HEK293 (cell line): ENCODE measurements at regions not wholly inside any gene's neighbourhood (a gene's known extent, or its start where the extent isn't known, plus 50 kb on each side); places are given as distances from the start of the nearest gene placed in this dataset.

Experiments
- CTCF ChIA-PET: fragments of 350-600 bp; formaldehyde crosslinking; extraction: SDS; loops from one replicate; lab custom pipeline; 2021; ENCODE audit warnings: antibody characterized with exemption; lab: Yijun Ruan, JAX
- POLR2A ChIA-PET: fragments of 300-600 bp; formaldehyde crosslinking; extraction: SDS; loops from one replicate; lab custom pipeline; 2020; ENCODE audit warnings: antibody characterized with exemption, inconsistent platforms; lab: Yijun Ruan, JAX
- H3K27ac ChIP-seq: fragments of 200-500 bp; sonication (Bioruptor generic); 2 replicates; pipeline ENCODE4 v1.5.1; 2014; ENCODE audit warnings: low read depth, low read length, control low read depth, inconsistent platforms; ENCODE audit errors: extremely low read depth
- H3K36me3 ChIP-seq, 2 experiments: fragments of 200-500 bp in 1 of 2; sonication (Bioruptor generic) in 1 of 2; 1 replicate in 1 of 2; 2 replicates in 1 of 2; pipeline ENCODE4 v1.5.1; 2014 to 2017; ENCODE audit warnings: inconsistent platforms in 2 of 2, low read length in 2 of 2; ENCODE audit not compliant: control insufficient read depth in 2 of 2, insufficient read depth in 1 of 2
- H3K4me1 ChIP-seq: fragments of 200-500 bp; sonication (Bioruptor generic); 2 replicates; pipeline ENCODE4 v1.5.1; 2014; ENCODE audit warnings: mild to moderate bottlenecking, low read length, inconsistent platforms; ENCODE audit not compliant: control insufficient read depth, insufficient read depth
- H3K4me3 ChIP-seq: 2 replicates; pipeline ENCODE4 v1.5.1; 2011; ENCODE audit warnings: low read depth, mild to moderate bottlenecking, control low read depth, low read length, moderate library complexity
- H3K9me3 ChIP-seq: fragments of 200-500 bp; sonication (Bioruptor generic); 2 replicates; pipeline ENCODE4 v1.5.1; 2014; ENCODE audit warnings: low read depth, low read length, inconsistent platforms; ENCODE audit not compliant: control insufficient read depth, insufficient read depth
- CTCF ChIP-seq: fragments of 450-650 bp; formaldehyde crosslinking; IDR thresholded peaks from 2 replicates; pipeline ENCODE4 v1.5.1; 2016; ENCODE audit warnings: missing biosample characterization, missing genetic modification characterization
- GLIS2 ChIP-seq: fragments of 450-650 bp; formaldehyde crosslinking; IDR thresholded peaks from 2 replicates; pipeline ENCODE4 v1.5.1; 2016; ENCODE audit warnings: missing biosample characterization, missing genetic modification characterization
- HOXA7 ChIP-seq: sonication (generic); formaldehyde crosslinking; IDR thresholded peaks from 2 replicates; pipeline ENCODE4 v1.8.1; 2022; ENCODE audit warnings: missing genetic modification reagents, borderline replicate concordance
- IKZF3 ChIP-seq: fragments of 450-650 bp; IDR thresholded peaks from 2 replicates; pipeline ENCODE4 v1.5.0; 2018; ENCODE audit warnings: missing biosample characterization, mild to moderate bottlenecking, missing genetic modification characterization, moderate library complexity
- KLF17 ChIP-seq: fragments of 450-650 bp; formaldehyde crosslinking; IDR thresholded peaks from 2 replicates; pipeline ENCODE4 v1.5.1; 2016; ENCODE audit warnings: missing biosample characterization, missing genetic modification characterization
- PRDM1 ChIP-seq: fragments of 450-650 bp; formaldehyde crosslinking; IDR thresholded peaks from 2 replicates; pipeline ENCODE4; 2016; ENCODE audit warnings: missing biosample characterization, missing genetic modification characterization
- SP2 ChIP-seq: fragments of 450-650 bp; formaldehyde crosslinking; IDR thresholded peaks from 2 replicates; pipeline ENCODE4 v1.5.1; 2016; ENCODE audit warnings: missing biosample characterization, missing genetic modification characterization
- ZBTB11 ChIP-seq: fragments of 450-650 bp; formaldehyde crosslinking; conservative IDR thresholded peaks from 2 replicates; pipeline ENCODE4 v1.5.1; 2016; ENCODE audit warnings: low read depth, missing biosample characterization, missing genetic modification characterization
- ZFP3 ChIP-seq: fragments of 450-650 bp; formaldehyde crosslinking; IDR thresholded peaks from 2 replicates; pipeline ENCODE4 v1.5.1; 2016; ENCODE audit warnings: low read depth, missing biosample characterization, missing genetic modification characterization
- ZNF121 ChIP-seq: fragments of 450-650 bp; formaldehyde crosslinking; IDR thresholded peaks from 2 replicates; pipeline ENCODE4 v1.5.1; 2016; ENCODE audit warnings: missing biosample characterization, missing genetic modification characterization
- ZNF138 ChIP-seq: fragments of 450-650 bp; formaldehyde crosslinking; IDR thresholded peaks from 2 replicates; pipeline ENCODE4 v1.5.1; 2016; ENCODE audit warnings: missing biosample characterization, missing genetic modification characterization, borderline replicate concordance
- ZNF146 ChIP-seq: fragments of 450-650 bp; formaldehyde crosslinking; IDR thresholded peaks from 2 replicates; pipeline ENCODE4 v1.5.1; 2016; ENCODE audit warnings: missing biosample characterization, missing genetic modification characterization
- ZNF211 ChIP-seq: fragments of 450-650 bp; formaldehyde crosslinking; IDR thresholded peaks from 2 replicates; pipeline ENCODE4 v1.5.1; 2016; ENCODE audit warnings: low read depth, missing biosample characterization, missing genetic modification characterization
- ZNF354C ChIP-seq: fragments of 450-650 bp; formaldehyde crosslinking; IDR thresholded peaks from 2 replicates; pipeline ENCODE4 v1.5.1; 2016; ENCODE audit warnings: missing biosample characterization, missing genetic modification characterization, low read depth, borderline replicate concordance
- ZNF394 ChIP-seq: fragments of 450-650 bp; formaldehyde crosslinking; IDR thresholded peaks from 2 replicates; pipeline ENCODE4 v1.5.1; 2016; ENCODE audit warnings: missing biosample characterization, missing genetic modification characterization, mild to moderate bottlenecking, moderate library complexity, borderline replicate concordance
- ZNF48 ChIP-seq: fragments of 450-650 bp; formaldehyde crosslinking; IDR thresholded peaks from 2 replicates; pipeline ENCODE4 v1.5.1; 2016; ENCODE audit warnings: missing biosample characterization, missing genetic modification characterization
- ZNF488 ChIP-seq: fragments of 450-650 bp; formaldehyde crosslinking; IDR thresholded peaks from 2 replicates; pipeline ENCODE4 v1.5.1; 2016; ENCODE audit warnings: missing biosample characterization, missing genetic modification characterization
- ZNF558 ChIP-seq: fragments of 450-650 bp; formaldehyde crosslinking; IDR thresholded peaks from 2 replicates; pipeline ENCODE4 v1.5.1; 2016; ENCODE audit warnings: missing biosample characterization, missing genetic modification characterization
- ZNF560 ChIP-seq: fragments of 450-650 bp; formaldehyde crosslinking; IDR thresholded peaks from 2 replicates; pipeline ENCODE4 v1.5.1; 2017; ENCODE audit warnings: missing biosample characterization, missing genetic modification characterization, borderline replicate concordance
- ZNF600 ChIP-seq: fragments of 450-650 bp; formaldehyde crosslinking; IDR thresholded peaks from 2 replicates; pipeline ENCODE4 v1.5.1; 2016; ENCODE audit warnings: missing biosample characterization, missing genetic modification characterization
- ZNF624 ChIP-seq: fragments of 450-650 bp; formaldehyde crosslinking; IDR thresholded peaks from 2 replicates; pipeline ENCODE4 v1.5.1; 2017; ENCODE audit warnings: missing biosample characterization, missing genetic modification characterization
- ZNF658 ChIP-seq: fragments of 450-650 bp; formaldehyde crosslinking; IDR thresholded peaks from 2 replicates; pipeline ENCODE4; 2016; ENCODE audit warnings: missing biosample characterization, missing genetic modification characterization
- ZNF707 ChIP-seq: fragments of 450-650 bp; formaldehyde crosslinking; IDR thresholded peaks from 2 replicates; pipeline ENCODE4 v1.5.1; 2016; ENCODE audit warnings: missing biosample characterization, missing genetic modification characterization
- ZNF785 ChIP-seq: fragments of 450-650 bp; formaldehyde crosslinking; IDR thresholded peaks from 2 replicates; pipeline ENCODE4 v1.5.1; 2016; ENCODE audit warnings: missing biosample characterization, missing genetic modification characterization

- H3K9me3 ChIP-seq: no peaks in the 10 kb centered on the region
- POLR2A ChIA-PET: no interaction called here
- TF ChIP-seq ZNF658 (no peak), ZFP3 (tag by site-specific recombination) (no peak), PRDM1 (no peak), GLIS2 (tag by site-specific recombination) (no peak), IKZF3 (tag by site-specific recombination) (no peak), ZNF707 (no peak)
- TF ChIP-seq, all 188 proteins: peak for 0
- CTCF ChIA-PET: interaction anchor here (1.2 kb wide), 1 partner anchor 374 kb away, joined by 3 read pairs; no protein-coding TSS in a partner anchor
- Histone ChIP-seq H3K4me3 (no peak overlapping the region), H3K4me1 (no peaks in the 10 kb centered on the region), H3K27ac (no peak overlapping the region), H3K36me3 (no peaks in the 10 kb centered on the region)
Observed at GRCh38 chr7:54906963-54907362, 111.9 kb upstream of the EGFR start.

GRCh38 chr7:54907981-54908380 lies 110.8 kb upstream of the EGFR start:
- H3K27ac ChIP-seq: no peak overlapping the region
- no peaks in the 10 kb centered on the region for H3K9me3 ChIP-seq
- no peak for TF ChIP-seq ZNF138 (tag by site-specific recombination)
- TF ChIP-seq SP2 (tag by site-specific recombination): no peak
- TF ChIP-seq ZNF600 (tag by site-specific recombination): no peak
- TF ChIP-seq ZNF354C (tag by site-specific recombination): no peak
- TF ChIP-seq ZNF624 (tag by site-specific recombination): no peak
- no peak for TF ChIP-seq ZBTB11
- no peak for TF ChIP-seq HOXA7
- TF ChIP-seq ZNF48 (tag by site-specific recombination): no peak
- no peak for TF ChIP-seq ZNF211 (tag by site-specific recombination)
- TF ChIP-seq ZNF560: no peak
- no peak for TF ChIP-seq ZNF121
- no peak for TF ChIP-seq ZNF488 (tag by site-specific recombination)
- no peak for TF ChIP-seq ZFP3 (tag by site-specific recombination)
- no peak for TF ChIP-seq KLF17 (tag by site-specific recombination)
- no peak for TF ChIP-seq ZNF558
- TF ChIP-seq ZNF146 (tag by site-specific recombination): no peak
- no peak for TF ChIP-seq ZNF394 (tag by site-specific recombination)
- no peak for TF ChIP-seq CTCF (tag by site-specific recombination)
- TF ChIP-seq ZNF785 (tag by site-specific recombination): no peak
- H3K4me3 ChIP-seq: no peak overlapping the region
- no peaks in the 10 kb centered on the region for H3K4me1 ChIP-seq
- ChIA-PET CTCF (no interaction called here), POLR2A (no interaction called here)
- H3K36me3 ChIP-seq: no peaks in the 10 kb centered on the region
